ENCODE measurements at regions not wholly inside any gene's neighbourhood (a gene's known extent, or its start where the extent isn't known, plus 50 kb on each side); places are given as distances from the start of the nearest gene placed in this dataset.

- TF ChIP-seq POLR2A (IDR thresholded peaks at IDR 0.05; ENCODE audit: low read depth, low read length) (no peak), POLR2AphosphoS5 (IDR thresholded peaks at IDR 0.05; ENCODE audit: low read depth, low read length) (no peak)
These were observed 364.3 kb upstream of the HSF2 start for GRCh38 chr6:122035173-122035572.
